PC-3 (cell line): ENCODE measurements at regions not wholly inside any gene's neighbourhood (a gene's known extent, or its start where the extent isn't known, plus 50 kb on each side); places are given as distances from the start of the nearest gene placed in this dataset.
"Not testable (repeated sequence)": the region's sequence is repeated elsewhere in the genome, so short reads cannot be mapped to it uniquely, and the experiment has no call there.

Source experiments
- EZH2phosphoT487 ChIP-seq: fragments of 300-600 bp; sonication (generic); IDR thresholded peaks from 2 replicates; pipeline ENCODE4 v1.6.1; 2018; ENCODE audit warnings: mild to moderate bottlenecking, antibody characterized with exemption, low read length, borderline replicate concordance
- TF ChIP-seq, protein P1 (sequence below): fragments of 300-600 bp; sonication (generic); conservative IDR thresholded peaks from 2 replicates; pipeline ENCODE4 v1.5.1; 2017; ENCODE audit warnings: antibody characterized with exemption, low read depth, mild to moderate bottlenecking, low read length

DNA sequence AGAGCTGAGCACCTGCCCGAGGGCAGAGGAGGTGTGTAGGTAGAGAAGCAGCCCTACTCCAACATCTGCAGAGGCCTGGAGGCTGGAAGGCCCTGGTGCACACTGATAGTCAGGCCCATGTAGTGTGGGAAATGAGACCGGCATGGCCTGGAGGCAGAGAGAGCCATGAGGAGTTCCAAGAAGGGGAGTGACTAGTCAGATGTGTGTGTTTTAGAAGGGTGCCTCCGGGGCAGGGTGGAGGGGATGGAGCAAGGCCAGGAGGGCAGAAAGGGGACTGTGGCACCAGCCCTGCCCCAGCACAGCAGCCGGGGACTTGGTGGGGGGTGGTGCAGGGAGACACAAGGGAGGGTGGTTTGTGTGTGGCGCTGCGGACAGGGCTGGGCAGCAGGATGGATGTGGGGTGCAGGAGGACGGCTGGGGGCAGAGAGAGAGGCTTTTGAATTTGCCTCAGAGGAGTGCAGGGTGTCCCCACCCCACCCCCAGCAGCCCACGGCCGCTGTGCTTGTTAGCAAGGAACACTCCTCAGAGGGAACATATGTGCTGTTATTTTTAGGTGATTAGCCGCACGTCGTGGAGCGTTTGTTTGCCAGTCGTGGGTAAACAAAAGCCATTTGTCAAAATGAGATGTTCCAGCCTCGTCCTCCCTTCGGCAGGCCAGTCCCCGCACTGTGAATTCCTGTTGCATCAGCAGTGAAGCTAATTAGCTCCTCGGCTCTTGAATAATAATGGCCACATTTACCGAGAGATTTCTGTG, 65.6 kb downstream of the PROP1 start:
- TF ChIP-seq, protein P1, sequence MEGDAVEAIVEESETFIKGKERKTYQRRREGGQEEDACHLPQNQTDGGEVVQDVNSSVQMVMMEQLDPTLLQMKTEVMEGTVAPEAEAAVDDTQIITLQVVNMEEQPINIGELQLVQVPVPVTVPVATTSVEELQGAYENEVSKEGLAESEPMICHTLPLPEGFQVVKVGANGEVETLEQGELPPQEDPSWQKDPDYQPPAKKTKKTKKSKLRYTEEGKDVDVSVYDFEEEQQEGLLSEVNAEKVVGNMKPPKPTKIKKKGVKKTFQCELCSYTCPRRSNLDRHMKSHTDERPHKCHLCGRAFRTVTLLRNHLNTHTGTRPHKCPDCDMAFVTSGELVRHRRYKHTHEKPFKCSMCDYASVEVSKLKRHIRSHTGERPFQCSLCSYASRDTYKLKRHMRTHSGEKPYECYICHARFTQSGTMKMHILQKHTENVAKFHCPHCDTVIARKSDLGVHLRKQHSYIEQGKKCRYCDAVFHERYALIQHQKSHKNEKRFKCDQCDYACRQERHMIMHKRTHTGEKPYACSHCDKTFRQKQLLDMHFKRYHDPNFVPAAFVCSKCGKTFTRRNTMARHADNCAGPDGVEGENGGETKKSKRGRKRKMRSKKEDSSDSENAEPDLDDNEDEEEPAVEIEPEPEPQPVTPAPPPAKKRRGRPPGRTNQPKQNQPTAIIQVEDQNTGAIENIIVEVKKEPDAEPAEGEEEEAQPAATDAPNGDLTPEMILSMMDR = not testable (repeated sequence)
- not testable (repeated sequence) for TF ChIP-seq EZH2phosphoT487
